T-cell (primary cell): ENCODE measurements at regions not wholly inside any gene's neighbourhood (a gene's known extent, or its start where the extent isn't known, plus 50 kb on each side); places are given as distances from the start of the nearest gene placed in this dataset.

ENCODE experiments used
- ATAC-seq, 4 experiments: fragments of 200-7000 bp in 3 of 4; fragments of 150-1000 bp in 1 of 4; cut with Tn5 transposase; replicated peaks in 1 of 4; 1 replicate in 3 of 4; 2 replicates in 1 of 4; pipeline ENCODE4 v1.10.0; 2021; ENCODE audit warnings: moderate library complexity in 3 of 4, mild to moderate bottlenecking in 2 of 4, moderate number of reproducible peaks in 1 of 4
- CTCF ChIA-PET, 2 donors: fragments of 300-600 bp; sonication (Branson Sonifier 250); formaldehyde crosslinking; loops; one replicate each; lab custom pipeline; 2022; ENCODE audit warnings: antibody characterized with exemption in 2 of 2; lab: Charles Lee
- POLR2A ChIA-PET, 2 donors: fragments of 300-600 bp; sonication (Branson Sonifier 250); formaldehyde crosslinking; loops; one replicate each; lab custom pipeline; 2022; ENCODE audit warnings: antibody characterized with exemption in 2 of 2; lab: Charles Lee
- DNase-seq, 35 experiments: peaks; one replicate each; pipeline versions ENCODE4 v3.0.0 to v3.0.0-alpha.2; 2013 to 2023
- H3K27ac ChIP-seq: one replicate; pipeline ENCODE4 v1.5.1; 2013; ENCODE audit warnings: low read length
- H3K27me3 ChIP-seq, 2 experiments: replicated peaks in 1 of 2; 1 replicate in 1 of 2; 2 replicates in 1 of 2; pipeline versions ENCODE4 v1.6.1 to v1.7.0; 2013; ENCODE audit warnings: low read length in 1 of 2, mixed read lengths in 1 of 2; ENCODE audit not compliant: control insufficient read depth in 2 of 2, insufficient read depth in 2 of 2; ENCODE audit errors: extremely low read depth in 1 of 2
- H3K36me3 ChIP-seq, 2 donors: 1 replicate in 1 of 2; 2 replicates in 1 of 2; pipeline versions ENCODE4 v1.6.1 to v1.7.0; 2013; ENCODE audit warnings: low read length in 1 of 2; ENCODE audit not compliant: control insufficient read depth in 2 of 2, insufficient read depth in 1 of 2; ENCODE audit errors: extremely low read depth in 1 of 2
- H3K4me1 ChIP-seq, 2 experiments: 1 replicate in 1 of 2; 2 replicates in 1 of 2; pipeline versions ENCODE4 v1.6.1 to v1.7.0; 2013; ENCODE audit warnings: low read length in 2 of 2, mixed read lengths in 1 of 2; ENCODE audit not compliant: insufficient read depth in 2 of 2, control insufficient read depth in 1 of 2; ENCODE audit errors: extremely low read depth in 1 of 2
- H3K4me3 ChIP-seq, 2 donors: 1 replicate in 1 of 2; 2 replicates in 1 of 2; pipeline versions ENCODE4 v1.5.1 to v1.7.0; 2013; ENCODE audit warnings: mild to moderate bottlenecking in 2 of 2, low read length in 1 of 2, moderate library complexity in 1 of 2; ENCODE audit not compliant: control insufficient read depth in 1 of 2; ENCODE audit errors: extremely low read depth in 1 of 2
- H3K9me3 ChIP-seq: 2 replicates; pipeline ENCODE4 v1.7.0; 2013
- H3K27ac Mint-ChIP-seq, 2 donors: one replicate each; pipeline ENCODE4 v1.8.0; 2020 to 2021; ENCODE audit warnings: mild to moderate bottlenecking in 2 of 2, mixed read lengths in 2 of 2
- H3K27me3 Mint-ChIP-seq, 2 donors: one replicate each; pipeline ENCODE4 v1.8.0; 2021 to 2022; ENCODE audit warnings: mixed read lengths in 2 of 2
- H3K36me3 Mint-ChIP-seq: one replicate; pipeline ENCODE4 v1.8.0; 2021; ENCODE audit warnings: mixed read lengths
- H3K4me1 Mint-ChIP-seq, 3 donors: one replicate each; pipeline ENCODE4 v1.8.0; 2020 to 2022; ENCODE audit warnings: mixed read lengths in 3 of 3, mild to moderate bottlenecking in 1 of 3
- H3K4me3 Mint-ChIP-seq, 3 donors: one replicate each; pipeline ENCODE4 v1.8.0; 2020 to 2022; ENCODE audit warnings: mild to moderate bottlenecking in 3 of 3, mixed read lengths in 3 of 3, moderate library complexity in 3 of 3
- H3K9me3 Mint-ChIP-seq, 3 donors: one replicate each; pipeline ENCODE4 v1.8.0; 2020 to 2022; ENCODE audit warnings: mixed read lengths in 3 of 3
- WGBS: methylation state at CpG from one replicate; pipeline ENCODE4 v1.1.5; 2013; ENCODE audit warnings: missing lambda C conversion rate; ENCODE audit not compliant: insufficient coverage; 5-methylcytosine and 5-hydroxymethylcytosine counted together

GRCh38 chr10:61825628-61826027, 75.9 kb upstream of the ARID5B start:
- Histone ChIP-seq H3K36me3 (no peaks in the 10 kb centered on the region), H3K4me3 (no peak overlapping the region), H3K4me1 (no peaks in the 10 kb centered on the region), H3K27ac (no peak overlapping the region), H3K27me3 (no peaks in the 10 kb centered on the region), H3K9me3 (no peaks in the 10 kb centered on the region)
- no peaks in the 10 kb centered on the region for H3K9me3 Mint-ChIP-seq
- ChIA-PET CTCF (no interaction called here), POLR2A (no interaction called here)
- ATAC-seq (no peak), DNase-seq (no peak)
- H3K27me3 Mint-ChIP-seq: no peaks in the 10 kb centered on the region
- H3K4me1 Mint-ChIP-seq: no peaks in the 10 kb centered on the region
- H3K4me3 Mint-ChIP-seq: no peak overlapping the region
- H3K36me3 Mint-ChIP-seq: no peaks in the 10 kb centered on the region
- WGBS: no CpG with 5 or more reads among the region's 4 CpGs
- H3K27ac Mint-ChIP-seq: no peak overlapping the region

GRCh38 chr10:61828034-61828433, 73.5 kb upstream of the ARID5B start:
- Mint-ChIP-seq H3K4me1 (no peaks in the 10 kb centered on the region), H3K27ac (no peak overlapping the region), H3K36me3 (no peaks in the 10 kb centered on the region), H3K9me3 (no peaks in the 10 kb centered on the region), H3K27me3 (no peaks in the 10 kb centered on the region), H3K4me3 (no peak overlapping the region)
- ChIA-PET POLR2A (no interaction called here), CTCF (no interaction called here)
- DNase-seq (no peak), ATAC-seq (no peak)
- Histone ChIP-seq H3K9me3 (no peaks in the 10 kb centered on the region), H3K36me3 (no peaks in the 10 kb centered on the region), H3K4me3 (no peak overlapping the region), H3K27me3 (no peaks in the 10 kb centered on the region), H3K27ac (no peak overlapping the region), H3K4me1 (no peaks in the 10 kb centered on the region)
- no CpG with 5 or more reads among the region's 1 CpG for whole genome bisulfite sequencing

- ChIA-PET CTCF (no interaction called here), POLR2A (no interaction called here)
- no peaks in the 10 kb centered on the region for H3K27me3 Mint-ChIP-seq
- DNase-seq (no peak), ATAC-seq (no peak)
- no peak overlapping the region for H3K27ac Mint-ChIP-seq
- H3K27ac ChIP-seq: no peak overlapping the region
- no peaks in the 10 kb centered on the region for H3K36me3 Mint-ChIP-seq
- no peak overlapping the region for H3K4me3 Mint-ChIP-seq
- no peak overlapping the region for H3K4me3 ChIP-seq
- H3K36me3 ChIP-seq: no peaks in the 10 kb centered on the region
- no peaks in the 10 kb centered on the region for H3K27me3 ChIP-seq
- H3K4me1 Mint-ChIP-seq: no peaks in the 10 kb centered on the region
- H3K9me3 ChIP-seq: no peaks in the 10 kb centered on the region
- H3K9me3 Mint-ChIP-seq: no peaks in the 10 kb centered on the region
- no peaks in the 10 kb centered on the region for H3K4me1 ChIP-seq
- 96% methylated on average over 2 of the region's 3 CpGs for WGBS
Observed at GRCh38 chr10:61828788-61829187, 72.7 kb upstream of the ARID5B start.

GRCh38 chr10:61830072-61830845, 71.2 kb upstream of the ARID5B start:
- Histone ChIP-seq H3K27ac (no peak overlapping the region), H3K36me3 (no peaks in the 10 kb centered on the region), H3K4me1 (no peaks in the 10 kb centered on the region), H3K4me3 (no peak overlapping the region), H3K9me3 (no peaks in the 10 kb centered on the region), H3K27me3 (no peaks in the 10 kb centered on the region)
- no peaks in the 10 kb centered on the region for H3K27me3 Mint-ChIP-seq
- CTCF ChIA-PET: interaction anchor here in 1 of 2 donors (0.6 kb wide), 1 partner anchor 79 kb away, joined by 3 read pairs; no protein-coding TSS in a partner anchor
- POLR2A ChIA-PET: no interaction called here
- ATAC-seq: no peak
- H3K4me3 Mint-ChIP-seq: no peak overlapping the region
- no peak for DNase-seq
- peaks cover 0 to 4% (median 3%) of the 10 kb centered on the region in 3 donors for H3K4me1 Mint-ChIP-seq
- no peaks in the 10 kb centered on the region for H3K9me3 Mint-ChIP-seq
- H3K27ac Mint-ChIP-seq: no peak overlapping the region
- 85% methylated on average over 4 of the region's 7 CpGs for WGBS
- no peaks in the 10 kb centered on the region for H3K36me3 Mint-ChIP-seq

GRCh38 chr10:61830846-61831273, 70.6 kb upstream of the ARID5B start:
- H3K27me3 ChIP-seq: no peaks in the 10 kb centered on the region
- H3K27ac ChIP-seq: no peak overlapping the region
- Mint-ChIP-seq H3K9me3 (no peaks in the 10 kb centered on the region), H3K27ac (no peak overlapping the region), H3K36me3 (no peaks in the 10 kb centered on the region), H3K4me3 (no peak overlapping the region), H3K4me1 (peaks cover 2 to 7% (median 6%) of the 10 kb centered on the region in 3 donors), H3K27me3 (no peaks in the 10 kb centered on the region)
- no peak for ATAC-seq
- H3K9me3 ChIP-seq: no peaks in the 10 kb centered on the region
- ChIA-PET POLR2A (no interaction called here), CTCF (interaction anchor here in 1 of 2 donors (0.6 kb wide), 1 partner anchor 80 kb away, joined by 3 read pairs; no protein-coding TSS in a partner anchor)
- no peaks in the 10 kb centered on the region for H3K36me3 ChIP-seq
- no peaks in the 10 kb centered on the region for H3K4me1 ChIP-seq
- no peak for DNase-seq
- 94% methylated on average over 7 of the region's 7 CpGs for WGBS
- H3K4me3 ChIP-seq: no peak overlapping the region

GRCh38 chr10:61832866-61833481, 68.5 kb upstream of the ARID5B start:
- no peak overlapping the region for H3K27ac Mint-ChIP-seq
- no peak overlapping the region for H3K4me3 ChIP-seq
- no peak for DNase-seq
- no peaks in the 10 kb centered on the region for H3K36me3 Mint-ChIP-seq
- no peak overlapping the region for H3K27ac ChIP-seq
- no peaks in the 10 kb centered on the region for H3K27me3 ChIP-seq
- no peaks in the 10 kb centered on the region for H3K9me3 ChIP-seq
- no peaks in the 10 kb centered on the region for H3K27me3 Mint-ChIP-seq
- ChIA-PET CTCF (interaction anchor here (1.3 to 2.5 kb wide), 2 partner anchors 14 to 80 kb away, joined by 4 to 5 read pairs; no protein-coding TSS in a partner anchor), POLR2A (no interaction called here)
- WGBS: no CpG with 5 or more reads among the region's 3 CpGs
- H3K9me3 Mint-ChIP-seq: no peaks in the 10 kb centered on the region
- no peaks in the 10 kb centered on the region for H3K36me3 ChIP-seq
- peaks cover 14 to 17% (median 16%) of the 10 kb centered on the region in 3 donors for H3K4me1 Mint-ChIP-seq
- no peak for ATAC-seq
- H3K4me3 Mint-ChIP-seq: no peak overlapping the region
- H3K4me1 ChIP-seq: peaks cover 0 to 11% of the 10 kb centered on the region in 2 experiments
